ENCODE measurements at regions not wholly inside any gene's neighbourhood (a gene's known extent, or its start where the extent isn't known, plus 50 kb on each side); places are given as distances from the start of the nearest gene placed in this dataset.

DNA sequence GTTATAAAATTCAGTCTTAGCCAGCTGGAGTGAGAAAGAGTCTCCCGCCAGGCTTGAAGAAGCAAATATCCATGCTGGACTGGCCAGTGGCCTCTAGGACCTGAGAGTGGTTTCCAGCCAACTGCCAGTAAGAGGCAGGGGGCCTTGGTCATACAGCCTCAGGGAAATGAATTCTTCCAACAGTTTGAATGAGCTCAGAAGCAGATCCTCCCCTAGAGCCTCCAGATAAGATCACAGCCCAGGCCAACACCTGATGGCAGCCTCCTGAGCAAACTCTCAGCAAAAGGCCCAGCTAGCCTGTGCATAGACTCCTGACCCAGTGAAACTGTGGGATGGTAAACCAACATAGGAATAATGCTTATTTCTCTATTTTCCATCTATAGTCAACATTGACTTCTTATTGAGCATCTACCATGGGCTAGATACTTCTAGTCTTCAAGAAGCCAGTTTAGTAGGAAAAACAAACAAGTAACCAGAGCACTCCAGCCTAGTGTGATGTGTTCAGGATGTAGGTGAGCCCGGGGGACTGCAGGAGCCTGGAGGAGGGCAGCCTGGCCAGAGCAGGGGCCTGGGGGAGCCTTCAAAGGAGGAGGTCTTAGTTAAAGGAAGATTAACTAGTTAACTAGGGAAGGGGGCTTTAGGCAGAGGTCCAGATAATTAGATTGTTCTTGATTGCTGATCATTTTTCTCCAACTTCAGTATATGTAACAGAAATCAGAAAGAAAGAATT lies 115.4 kb upstream of the ADO start (continued):
- TF ChIP-seq, protein P1, sequence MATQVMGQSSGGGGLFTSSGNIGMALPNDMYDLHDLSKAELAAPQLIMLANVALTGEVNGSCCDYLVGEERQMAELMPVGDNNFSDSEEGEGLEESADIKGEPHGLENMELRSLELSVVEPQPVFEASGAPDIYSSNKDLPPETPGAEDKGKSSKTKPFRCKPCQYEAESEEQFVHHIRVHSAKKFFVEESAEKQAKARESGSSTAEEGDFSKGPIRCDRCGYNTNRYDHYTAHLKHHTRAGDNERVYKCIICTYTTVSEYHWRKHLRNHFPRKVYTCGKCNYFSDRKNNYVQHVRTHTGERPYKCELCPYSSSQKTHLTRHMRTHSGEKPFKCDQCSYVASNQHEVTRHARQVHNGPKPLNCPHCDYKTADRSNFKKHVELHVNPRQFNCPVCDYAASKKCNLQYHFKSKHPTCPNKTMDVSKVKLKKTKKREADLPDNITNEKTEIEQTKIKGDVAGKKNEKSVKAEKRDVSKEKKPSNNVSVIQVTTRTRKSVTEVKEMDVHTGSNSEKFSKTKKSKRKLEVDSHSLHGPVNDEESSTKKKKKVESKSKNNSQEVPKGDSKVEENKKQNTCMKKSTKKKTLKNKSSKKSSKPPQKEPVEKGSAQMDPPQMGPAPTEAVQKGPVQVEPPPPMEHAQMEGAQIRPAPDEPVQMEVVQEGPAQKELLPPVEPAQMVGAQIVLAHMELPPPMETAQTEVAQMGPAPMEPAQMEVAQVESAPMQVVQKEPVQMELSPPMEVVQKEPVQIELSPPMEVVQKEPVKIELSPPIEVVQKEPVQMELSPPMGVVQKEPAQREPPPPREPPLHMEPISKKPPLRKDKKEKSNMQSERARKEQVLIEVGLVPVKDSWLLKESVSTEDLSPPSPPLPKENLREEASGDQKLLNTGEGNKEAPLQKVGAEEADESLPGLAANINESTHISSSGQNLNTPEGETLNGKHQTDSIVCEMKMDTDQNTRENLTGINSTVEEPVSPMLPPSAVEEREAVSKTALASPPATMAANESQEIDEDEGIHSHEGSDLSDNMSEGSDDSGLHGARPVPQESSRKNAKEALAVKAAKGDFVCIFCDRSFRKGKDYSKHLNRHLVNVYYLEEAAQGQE (IDR thresholded peaks at IDR 0.05; ENCODE audit: low read depth, low read length): no peak
- TF ChIP-seq SIN3A (IDR thresholded peaks at IDR 0.05; ENCODE audit: borderline replicate concordance, low read depth, low read length) (no peak), ELF1 (IDR thresholded peaks at IDR 0.05) (no peak), FOXM1 (IDR thresholded peaks at IDR 0.05; ENCODE audit: low read depth) (no peak)

DNA sequence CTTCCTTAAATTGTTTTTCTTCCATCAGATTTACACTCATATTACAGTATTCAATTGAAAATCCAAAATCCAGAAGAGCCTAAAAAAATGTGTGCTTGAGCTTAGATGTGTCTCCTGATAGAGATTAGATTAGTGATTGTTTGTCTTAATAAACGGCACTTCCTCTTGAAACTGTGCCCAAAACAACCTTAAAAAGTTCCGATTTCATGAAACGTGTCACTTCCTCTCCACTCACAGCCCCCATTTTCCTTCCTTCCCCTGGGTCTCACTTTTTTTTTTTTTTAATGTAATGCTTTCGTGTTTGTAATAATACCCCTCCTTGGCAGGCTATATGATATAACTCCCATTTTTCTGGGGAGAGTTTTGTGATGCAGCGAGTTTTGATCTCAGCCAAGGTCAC lies 114.8 kb upstream of the ADO start:
- DNase-seq: no peak
- H3K9me2 ChIP-seq: no peaks in the 10 kb centered on the region
- no peaks in the 10 kb centered on the region for H3F3A ChIP-seq (replicated peaks; ENCODE audit: insufficient read depth)
- no peaks in the 10 kb centered on the region for H3K27me3 ChIP-seq (ENCODE audit: insufficient read depth)
- TF ChIP-seq FOSL2 (IDR thresholded peaks at IDR 0.05; ENCODE audit: borderline replicate concordance, low read depth): no peak
- no peak for TF ChIP-seq YY1 (IDR thresholded peaks at IDR 0.05; ENCODE audit: low read depth)
- TF ChIP-seq FOXM1 (IDR thresholded peaks at IDR 0.05; ENCODE audit: low read depth): no peak
- TF ChIP-seq, protein P2, sequence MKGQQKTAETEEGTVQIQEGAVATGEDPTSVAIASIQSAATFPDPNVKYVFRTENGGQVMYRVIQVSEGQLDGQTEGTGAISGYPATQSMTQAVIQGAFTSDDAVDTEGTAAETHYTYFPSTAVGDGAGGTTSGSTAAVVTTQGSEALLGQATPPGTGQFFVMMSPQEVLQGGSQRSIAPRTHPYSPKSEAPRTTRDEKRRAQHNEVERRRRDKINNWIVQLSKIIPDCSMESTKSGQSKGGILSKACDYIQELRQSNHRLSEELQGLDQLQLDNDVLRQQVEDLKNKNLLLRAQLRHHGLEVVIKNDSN (IDR thresholded peaks at IDR 0.05; ENCODE audit: borderline replicate concordance, low read depth): no peak
- TF ChIP-seq MXI1 (IDR thresholded peaks at IDR 0.05; ENCODE audit: low read depth, low read length): no peak
- TF ChIP-seq RXRA (IDR thresholded peaks at IDR 0.05; ENCODE audit: borderline replicate concordance, low read depth): no peak
- no peak for TF ChIP-seq CHD2 (IDR thresholded peaks at IDR 0.05; ENCODE audit: low read length, partially characterized antibody)
- no peak for TF ChIP-seq POLR2AphosphoS5 (IDR thresholded peaks at IDR 0.05; ENCODE audit: low read depth, low read length)
- H3K27ac ChIP-seq (ENCODE audit: low read depth in 2 of 2, low read length in 1 of 2): no peak overlapping the region
- H4K20me1 ChIP-seq (ENCODE audit: insufficient read depth): no peaks in the 10 kb centered on the region
- no peaks in the 10 kb centered on the region for H3K9me3 ChIP-seq
- ChIA-PET POLR2A (no interaction called here), CTCF (no interaction called here)
- no peaks in the 10 kb centered on the region; a peak in 1 of 4 replicates for H3K4me1 ChIP-seq (ENCODE audit: control insufficient read depth in 1 of 2, insufficient read depth in 2 of 2, low read depth in 1 of 2, low read length in 1 of 2)
- no peak overlapping the region for H3K9ac ChIP-seq
- no peaks in the 10 kb centered on the region for H3K79me2 ChIP-seq (ENCODE audit: insufficient read depth)
- no peak overlapping the region for H3K4me2 ChIP-seq
- WGBS (ENCODE audit: low lambda C conversion rate): 25% methylated on average over 5 of the region's 5 CpGs
- H2AFZ ChIP-seq (ENCODE audit: low read depth): no peak overlapping the region
- H3K36me3 ChIP-seq (replicated peaks in 1 of 2; ENCODE audit: control insufficient read depth in 1 of 2, insufficient read depth in 2 of 2, low read length in 1 of 2): no peaks in the 10 kb centered on the region
- H3K4me3 ChIP-seq (ENCODE audit: low read depth in 2 of 2, low read length in 1 of 2): no peak overlapping the region

DNA sequence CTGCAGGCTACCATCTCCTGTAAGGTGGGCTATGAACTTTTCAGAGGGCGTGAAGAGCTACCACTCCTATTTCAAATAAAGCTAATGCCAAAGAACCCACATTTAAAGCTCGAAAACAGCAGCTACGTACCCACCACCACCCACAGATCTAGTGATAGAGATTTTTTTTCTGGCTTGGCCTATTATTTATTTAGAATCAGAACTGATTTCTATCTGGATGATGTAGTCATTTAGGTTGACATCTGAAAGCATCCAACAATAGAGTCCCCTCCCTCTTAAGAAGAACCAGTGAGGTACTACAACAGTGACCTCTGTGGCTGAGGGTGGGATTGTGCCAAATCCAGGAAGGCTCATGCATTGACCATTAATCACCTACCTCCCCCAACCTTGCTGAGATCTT lies 113.8 kb upstream of the ADO start:
- H3K4me1 ChIP-seq (ENCODE audit: control insufficient read depth in 1 of 2, insufficient read depth in 2 of 2, low read depth in 1 of 2, low read length in 1 of 2): no peaks in the 10 kb centered on the region; a peak in 1 of 4 replicates
- no peak overlapping the region for H3K4me3 ChIP-seq (ENCODE audit: low read depth in 2 of 2, low read length in 1 of 2)
- H3K9me2 ChIP-seq: no peaks in the 10 kb centered on the region
- no peak for TF ChIP-seq NRF1 (IDR thresholded peaks at IDR 0.05; ENCODE audit: low read depth, low read length)
- TF ChIP-seq RCOR1 (IDR thresholded peaks at IDR 0.05; ENCODE audit: low read length): no peak
- TF ChIP-seq, protein P3, sequence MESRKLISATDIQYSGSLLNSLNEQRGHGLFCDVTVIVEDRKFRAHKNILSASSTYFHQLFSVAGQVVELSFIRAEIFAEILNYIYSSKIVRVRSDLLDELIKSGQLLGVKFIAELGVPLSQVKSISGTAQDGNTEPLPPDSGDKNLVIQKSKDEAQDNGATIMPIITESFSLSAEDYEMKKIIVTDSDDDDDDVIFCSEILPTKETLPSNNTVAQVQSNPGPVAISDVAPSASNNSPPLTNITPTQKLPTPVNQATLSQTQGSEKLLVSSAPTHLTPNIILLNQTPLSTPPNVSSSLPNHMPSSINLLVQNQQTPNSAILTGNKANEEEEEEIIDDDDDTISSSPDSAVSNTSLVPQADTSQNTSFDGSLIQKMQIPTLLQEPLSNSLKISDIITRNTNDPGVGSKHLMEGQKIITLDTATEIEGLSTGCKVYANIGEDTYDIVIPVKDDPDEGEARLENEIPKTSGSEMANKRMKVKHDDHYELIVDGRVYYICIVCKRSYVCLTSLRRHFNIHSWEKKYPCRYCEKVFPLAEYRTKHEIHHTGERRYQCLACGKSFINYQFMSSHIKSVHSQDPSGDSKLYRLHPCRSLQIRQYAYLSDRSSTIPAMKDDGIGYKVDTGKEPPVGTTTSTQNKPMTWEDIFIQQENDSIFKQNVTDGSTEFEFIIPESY (IDR thresholded peaks at IDR 0.05; ENCODE audit: borderline replicate concordance, low read depth): no peak
- no peak for TF ChIP-seq MEF2A (IDR thresholded peaks at IDR 0.05; ENCODE audit: borderline replicate concordance, low read depth)
- TF ChIP-seq, protein P4, sequence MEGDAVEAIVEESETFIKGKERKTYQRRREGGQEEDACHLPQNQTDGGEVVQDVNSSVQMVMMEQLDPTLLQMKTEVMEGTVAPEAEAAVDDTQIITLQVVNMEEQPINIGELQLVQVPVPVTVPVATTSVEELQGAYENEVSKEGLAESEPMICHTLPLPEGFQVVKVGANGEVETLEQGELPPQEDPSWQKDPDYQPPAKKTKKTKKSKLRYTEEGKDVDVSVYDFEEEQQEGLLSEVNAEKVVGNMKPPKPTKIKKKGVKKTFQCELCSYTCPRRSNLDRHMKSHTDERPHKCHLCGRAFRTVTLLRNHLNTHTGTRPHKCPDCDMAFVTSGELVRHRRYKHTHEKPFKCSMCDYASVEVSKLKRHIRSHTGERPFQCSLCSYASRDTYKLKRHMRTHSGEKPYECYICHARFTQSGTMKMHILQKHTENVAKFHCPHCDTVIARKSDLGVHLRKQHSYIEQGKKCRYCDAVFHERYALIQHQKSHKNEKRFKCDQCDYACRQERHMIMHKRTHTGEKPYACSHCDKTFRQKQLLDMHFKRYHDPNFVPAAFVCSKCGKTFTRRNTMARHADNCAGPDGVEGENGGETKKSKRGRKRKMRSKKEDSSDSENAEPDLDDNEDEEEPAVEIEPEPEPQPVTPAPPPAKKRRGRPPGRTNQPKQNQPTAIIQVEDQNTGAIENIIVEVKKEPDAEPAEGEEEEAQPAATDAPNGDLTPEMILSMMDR (IDR thresholded peaks at IDR 0.05): no peak
- TF ChIP-seq ELF1 (IDR thresholded peaks at IDR 0.05): no peak
- TF ChIP-seq, protein P5, sequence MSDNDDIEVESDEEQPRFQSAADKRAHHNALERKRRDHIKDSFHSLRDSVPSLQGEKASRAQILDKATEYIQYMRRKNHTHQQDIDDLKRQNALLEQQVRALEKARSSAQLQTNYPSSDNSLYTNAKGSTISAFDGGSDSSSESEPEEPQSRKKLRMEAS (IDR thresholded peaks at IDR 0.05; ENCODE audit: low read depth): no peak
- TF ChIP-seq JUND (IDR thresholded peaks at IDR 0.05): no peak
- CTCF ChIA-PET: no interaction called here
- no peaks in the 10 kb centered on the region for H3K79me2 ChIP-seq (ENCODE audit: insufficient read depth)
- POLR2A ChIA-PET: no interaction called here
- H3K9me3 ChIP-seq: no peaks in the 10 kb centered on the region
- WGBS (ENCODE audit: low lambda C conversion rate): 43% methylated on average over 3 of the region's 3 CpGs
- no peaks in the 10 kb centered on the region for H3K36me3 ChIP-seq (replicated peaks in 1 of 2; ENCODE audit: control insufficient read depth in 1 of 2, insufficient read depth in 2 of 2, low read length in 1 of 2)
- H3K9ac ChIP-seq: no peak overlapping the region
- H3K4me2 ChIP-seq: no peak overlapping the region
- DNase-seq: no peak
- H3F3A ChIP-seq (replicated peaks; ENCODE audit: insufficient read depth): no peaks in the 10 kb centered on the region
- no peaks in the 10 kb centered on the region for H4K20me1 ChIP-seq (ENCODE audit: insufficient read depth)
- no peaks in the 10 kb centered on the region for H3K27me3 ChIP-seq (ENCODE audit: insufficient read depth)
- no peak overlapping the region for H2AFZ ChIP-seq (ENCODE audit: low read depth)
- H3K27ac ChIP-seq (ENCODE audit: low read depth in 2 of 2, low read length in 1 of 2): no peak overlapping the region

Measured in SK-N-SH (cell line).